MM.1S (cell line): ENCODE measurements at regions not wholly inside any gene's neighbourhood (a gene's known extent, or its start where the extent isn't known, plus 50 kb on each side); places are given as distances from the start of the nearest gene placed in this dataset.
"Not testable (repeated sequence)": the region's sequence is repeated elsewhere in the genome, so short reads cannot be mapped to it uniquely, and the experiment has no call there.

Experiments
- EZH2 ChIP-seq: fragments of 300-600 bp; sonication (generic); optimal IDR thresholded peaks from 2 replicates; pipeline ENCODE3; 2017; ENCODE audit warnings: low read depth, mild to moderate bottlenecking, antibody characterized with exemption, low read length, mixed read lengths
- TF ChIP-seq, protein P1 (sequence below): fragments of 300-600 bp; sonication (generic); IDR thresholded peaks from 2 replicates; pipeline ENCODE4 v1.5.1; 2016; ENCODE audit warnings: antibody characterized with exemption, low read length, mixed read lengths

DNA sequence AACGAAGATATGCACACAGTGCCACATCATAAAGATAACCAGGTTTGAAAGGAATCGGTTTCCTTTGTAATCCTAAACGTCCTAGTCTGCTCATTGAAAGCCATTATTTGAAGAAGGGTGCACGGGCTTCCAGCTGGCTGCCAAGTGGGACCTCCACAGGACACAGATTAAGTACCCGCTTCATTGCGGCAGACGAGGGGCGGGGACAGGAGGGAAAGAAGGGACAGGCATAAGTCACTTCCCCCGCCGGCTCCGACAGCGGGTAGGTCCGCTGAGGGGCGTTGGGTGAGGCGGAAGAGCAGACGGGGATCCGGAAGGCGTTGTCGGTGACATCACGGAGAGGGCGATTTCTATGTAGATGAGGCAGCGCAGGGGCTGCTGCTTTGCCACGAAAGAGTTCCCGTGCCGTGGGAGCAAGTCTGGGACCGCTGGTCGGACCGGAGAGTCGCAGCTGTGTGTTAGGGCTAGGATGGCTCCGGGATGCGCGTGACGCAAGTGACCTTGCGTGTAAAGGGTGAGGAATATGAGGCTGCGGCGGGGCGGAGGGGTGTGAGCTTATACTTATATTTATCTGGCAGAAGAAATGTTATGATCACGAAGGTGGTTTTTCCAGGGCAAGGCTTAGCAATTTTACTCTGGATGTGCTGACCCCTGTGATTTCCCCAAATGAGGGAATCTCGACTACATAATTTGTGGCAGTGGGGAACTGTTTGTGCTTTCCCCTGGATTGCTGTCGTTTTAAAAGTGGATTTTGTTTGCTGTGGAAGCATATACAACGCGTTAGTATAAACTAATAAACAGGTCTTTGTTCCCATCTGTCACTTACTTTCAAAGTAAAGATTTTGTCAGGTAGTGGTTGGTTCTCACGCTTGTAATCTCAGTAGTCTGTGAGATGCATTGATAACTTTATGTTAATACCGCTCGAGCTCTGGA is 80.7 kb downstream of the PPIAL4G start:
- TF ChIP-seq, protein P1, sequence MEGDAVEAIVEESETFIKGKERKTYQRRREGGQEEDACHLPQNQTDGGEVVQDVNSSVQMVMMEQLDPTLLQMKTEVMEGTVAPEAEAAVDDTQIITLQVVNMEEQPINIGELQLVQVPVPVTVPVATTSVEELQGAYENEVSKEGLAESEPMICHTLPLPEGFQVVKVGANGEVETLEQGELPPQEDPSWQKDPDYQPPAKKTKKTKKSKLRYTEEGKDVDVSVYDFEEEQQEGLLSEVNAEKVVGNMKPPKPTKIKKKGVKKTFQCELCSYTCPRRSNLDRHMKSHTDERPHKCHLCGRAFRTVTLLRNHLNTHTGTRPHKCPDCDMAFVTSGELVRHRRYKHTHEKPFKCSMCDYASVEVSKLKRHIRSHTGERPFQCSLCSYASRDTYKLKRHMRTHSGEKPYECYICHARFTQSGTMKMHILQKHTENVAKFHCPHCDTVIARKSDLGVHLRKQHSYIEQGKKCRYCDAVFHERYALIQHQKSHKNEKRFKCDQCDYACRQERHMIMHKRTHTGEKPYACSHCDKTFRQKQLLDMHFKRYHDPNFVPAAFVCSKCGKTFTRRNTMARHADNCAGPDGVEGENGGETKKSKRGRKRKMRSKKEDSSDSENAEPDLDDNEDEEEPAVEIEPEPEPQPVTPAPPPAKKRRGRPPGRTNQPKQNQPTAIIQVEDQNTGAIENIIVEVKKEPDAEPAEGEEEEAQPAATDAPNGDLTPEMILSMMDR: not testable (repeated sequence)
- TF ChIP-seq EZH2: not testable (repeated sequence)
